CD4-positive, alpha-beta T cell treated with Interferon alpha-2 for 1 hour (primary cell): ENCODE measurements at regions not wholly inside any gene's neighbourhood (a gene's known extent, or its start where the extent isn't known, plus 50 kb on each side); places are given as distances from the start of the nearest gene placed in this dataset.
"Not testable (repeated sequence)": the region's sequence is repeated elsewhere in the genome, so short reads cannot be mapped to it uniquely, and the experiment has no call there.

Experiments used
- DNase-seq, 2 donors: peaks; one replicate each; pipeline ENCODE4 v3.0.0-alpha.2; 2020 to 2022

DNA sequence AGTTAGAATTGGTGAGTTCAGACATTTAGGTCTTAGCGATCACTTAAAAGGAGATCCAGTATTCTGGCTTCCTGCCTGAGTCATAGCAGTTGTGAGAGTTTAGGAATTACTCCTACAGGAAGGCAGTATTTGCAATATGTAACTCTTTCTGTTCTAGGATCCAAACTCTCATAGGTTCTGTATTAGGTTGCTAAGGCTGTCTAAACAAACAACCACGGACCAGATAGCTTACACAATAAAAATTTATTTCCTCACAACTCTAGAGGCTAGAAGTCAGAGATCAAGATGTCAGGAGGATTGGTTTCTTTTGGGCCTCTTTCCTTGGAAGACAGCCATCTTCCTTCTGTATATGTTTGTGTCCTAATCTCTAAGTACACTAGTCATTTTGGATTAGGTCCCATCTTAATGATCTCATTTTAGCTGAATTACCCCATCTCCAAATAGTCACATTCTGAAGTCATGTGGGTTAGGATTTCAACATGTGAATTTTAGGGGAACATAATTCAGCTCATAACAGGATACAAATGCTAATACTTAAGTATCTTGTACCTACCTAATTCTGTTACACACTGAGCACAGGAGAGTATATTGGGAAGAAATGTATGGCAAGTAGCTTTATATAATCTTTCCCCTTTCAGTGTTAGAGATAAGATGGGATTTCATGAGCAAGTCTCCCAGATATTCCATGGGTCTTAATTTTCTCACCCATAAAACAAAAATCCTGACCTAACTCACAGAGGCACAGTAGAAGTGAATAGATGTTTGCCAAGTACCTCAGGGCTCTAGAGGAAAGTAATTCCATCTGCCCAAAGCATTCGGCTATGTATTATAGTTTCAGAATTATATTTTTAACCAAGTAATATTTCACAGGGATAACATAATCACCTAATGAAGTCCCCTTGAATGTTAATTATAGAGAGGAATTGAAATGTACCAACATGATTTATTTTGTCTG is 144.4 kb downstream of the PTBP2 start:
- no peak for DNase-seq

DNA sequence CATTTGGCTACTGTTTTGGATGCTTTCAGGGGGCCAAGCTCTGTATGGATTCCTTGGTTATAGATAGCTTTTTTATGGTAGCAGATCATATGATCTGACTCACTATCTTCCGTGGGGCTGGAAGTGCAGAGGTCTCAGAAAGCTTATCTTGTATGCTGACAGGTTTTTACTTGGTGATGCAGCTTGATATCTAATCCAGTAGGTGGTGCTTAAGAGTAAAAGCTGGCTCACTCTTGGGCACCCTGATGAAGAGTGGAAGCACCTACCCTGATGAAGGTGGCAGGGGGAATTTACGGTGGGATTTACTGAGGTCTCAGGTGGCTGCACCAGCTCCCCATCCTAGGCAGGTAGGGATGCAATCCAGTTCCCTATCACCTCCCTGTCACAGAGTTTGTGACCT is 151.2 kb downstream of the PTBP2 start:
- DNase-seq = no peak

DNA sequence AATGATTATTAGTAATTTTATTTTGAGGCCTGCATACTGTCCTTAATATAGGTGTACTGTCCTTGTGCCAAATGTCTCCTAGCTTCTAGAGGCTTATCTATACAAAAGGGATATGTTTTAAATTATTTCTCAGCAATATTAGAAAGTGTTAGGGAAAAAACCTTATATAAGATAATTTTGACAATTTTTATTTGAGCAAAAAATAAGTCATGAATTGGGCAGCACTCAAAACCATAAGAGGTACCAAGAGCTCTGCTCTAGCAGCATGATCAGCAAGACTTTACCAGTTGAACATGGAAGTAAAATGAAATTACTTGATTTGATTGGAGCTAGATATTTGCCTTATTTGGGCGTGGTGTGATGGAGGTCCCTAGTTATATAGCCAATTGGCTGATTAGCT is 157.1 kb downstream of the PTBP2 start:
- no peak for DNase-seq

DNA sequence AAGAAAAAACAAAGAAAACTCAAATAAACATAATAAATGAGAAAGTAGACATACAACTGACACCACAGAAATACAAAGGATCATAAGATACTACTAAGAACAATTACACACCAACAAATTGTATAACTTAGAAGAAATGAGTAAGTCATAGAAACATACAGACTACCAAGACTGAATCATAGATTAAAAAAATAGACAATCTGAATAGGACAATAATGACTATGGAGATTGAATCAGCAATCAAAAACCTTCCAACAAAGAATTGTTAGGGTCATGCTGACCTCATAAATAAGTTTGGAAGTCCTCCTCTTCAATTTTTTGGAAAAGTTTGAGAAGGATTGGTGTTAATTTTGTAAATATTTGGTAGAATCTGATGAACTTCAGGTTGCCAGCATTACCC is 159.0 kb downstream of the PTBP2 start:
- no peak for DNase-seq

DNA sequence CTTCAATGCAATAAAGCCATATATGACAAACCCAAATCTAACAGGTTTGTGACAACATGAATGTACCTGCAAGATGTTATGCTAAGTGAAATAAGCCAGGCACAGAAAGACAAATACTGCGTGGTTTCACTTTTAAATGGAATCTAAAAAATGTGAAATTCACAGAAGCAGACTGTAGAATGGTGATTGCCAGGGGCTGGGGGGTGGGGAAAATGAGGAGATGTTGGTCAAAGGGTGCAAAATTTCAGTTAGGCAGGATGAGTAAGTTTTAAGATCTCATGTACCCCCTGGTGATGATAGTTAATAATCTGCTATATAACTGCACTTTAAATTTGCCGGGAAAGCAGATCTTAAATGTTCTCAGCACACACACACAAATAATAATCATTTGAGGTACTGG is 160.5 kb downstream of the PTBP2 start:
- no peak for DNase-seq

DNA sequence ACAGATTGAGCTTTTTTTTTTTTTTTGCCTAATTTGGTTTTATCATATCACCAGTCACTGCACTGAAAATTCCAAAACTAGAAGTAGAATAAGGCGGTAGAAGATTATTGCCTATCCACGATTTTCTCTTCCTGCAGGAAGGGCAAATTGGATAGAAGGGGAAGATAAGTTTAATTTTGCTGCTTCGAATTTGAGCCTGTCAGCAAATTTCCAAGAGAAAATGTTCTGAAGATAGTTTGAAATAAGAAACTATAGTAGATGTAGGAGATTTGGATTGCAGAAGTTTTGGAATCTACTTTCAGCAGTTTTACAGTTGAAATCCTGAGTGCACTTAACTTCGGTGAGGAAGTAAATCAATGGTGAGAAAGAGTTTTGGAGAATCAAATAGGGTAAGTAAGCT is 164.9 kb downstream of the PTBP2 start:
- no peak for DNase-seq

DNA sequence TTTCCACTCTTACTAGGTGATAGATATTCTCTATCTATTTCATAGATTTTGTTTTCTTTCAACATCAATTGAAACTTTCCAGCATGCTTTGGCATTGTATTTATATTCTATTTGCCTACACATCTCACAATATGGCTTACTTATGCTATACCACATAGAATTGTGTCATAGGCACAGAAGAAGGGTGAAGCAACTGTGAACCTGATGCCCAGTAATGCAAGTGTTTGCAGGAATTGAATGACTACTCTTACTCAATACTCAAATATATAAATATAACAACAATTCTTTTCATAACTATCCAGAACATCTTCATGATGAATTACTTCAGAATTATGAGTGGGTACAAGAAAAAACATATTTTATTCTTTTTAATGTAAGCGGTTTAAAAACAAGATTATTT is 165.9 kb downstream of the PTBP2 start:
- DNase-seq = no peak

DNA sequence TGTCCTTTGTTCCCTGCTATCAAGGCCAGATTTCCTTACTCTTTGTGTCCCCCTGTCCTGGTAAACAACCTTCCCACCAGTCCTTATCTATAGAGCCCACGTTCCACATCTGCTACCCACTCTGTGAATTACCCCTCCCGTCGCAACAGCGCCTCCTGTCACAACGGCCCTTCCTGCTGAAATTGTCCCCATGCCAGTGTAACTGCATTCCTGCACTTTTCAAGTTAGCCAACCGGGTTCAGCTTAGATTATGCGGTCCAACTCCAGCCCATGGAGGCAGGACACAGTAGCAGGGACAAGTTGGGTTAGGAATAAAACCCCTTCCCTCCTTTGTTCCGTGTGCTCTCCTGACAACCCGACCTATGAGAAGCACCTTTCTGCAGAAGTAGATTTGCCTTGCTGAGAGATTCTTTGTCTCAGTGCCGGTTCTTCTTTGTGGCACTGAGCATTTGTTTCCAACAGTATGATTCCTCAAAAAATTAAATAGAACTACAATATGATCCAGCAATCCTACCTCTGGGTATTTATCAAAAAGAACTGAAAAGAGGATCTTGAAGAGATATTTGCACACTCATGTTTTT is 180.3 kb downstream of the PTBP2 start:
- no peak for DNase-seq

DNA sequence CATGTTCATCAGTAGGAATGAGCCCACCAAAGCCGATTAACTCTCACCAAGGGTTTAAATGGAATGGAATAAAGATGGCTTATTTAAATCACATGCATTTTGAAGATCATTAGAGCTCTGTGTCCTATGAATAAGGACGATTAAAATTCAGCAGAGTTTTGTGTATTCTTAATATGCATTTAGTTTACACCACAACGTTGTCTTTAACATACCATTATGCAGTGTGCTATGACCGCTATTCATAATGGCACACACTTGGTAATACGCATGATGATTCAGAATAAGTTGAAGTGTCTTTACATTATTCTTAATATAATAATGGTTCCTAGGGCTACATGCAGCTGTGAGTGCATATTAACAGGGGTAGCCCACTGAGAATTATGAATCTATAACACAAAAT is 190.7 kb downstream of the PTBP2 start:
- DNase-seq = no peak

DNA sequence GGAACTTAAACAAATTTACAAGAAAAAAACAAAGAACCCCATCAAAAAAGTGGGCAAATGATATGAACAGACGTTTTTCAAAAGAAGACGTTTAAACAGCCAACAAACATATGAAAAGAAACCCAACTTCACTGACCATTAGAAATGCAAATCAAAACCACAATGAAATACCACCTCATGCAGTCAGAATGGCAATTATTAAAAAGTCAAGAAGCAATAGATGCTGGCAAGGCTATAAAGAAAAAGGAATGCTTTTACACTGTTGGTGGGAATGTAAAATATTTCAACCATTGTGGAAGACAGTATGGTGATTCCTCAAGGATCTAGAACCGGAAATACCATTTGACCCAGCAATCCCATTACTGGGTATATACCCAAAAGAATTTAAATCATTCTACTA is 194.1 kb downstream of the PTBP2 start:
- DNase-seq = not testable (repeated sequence)

DNA sequence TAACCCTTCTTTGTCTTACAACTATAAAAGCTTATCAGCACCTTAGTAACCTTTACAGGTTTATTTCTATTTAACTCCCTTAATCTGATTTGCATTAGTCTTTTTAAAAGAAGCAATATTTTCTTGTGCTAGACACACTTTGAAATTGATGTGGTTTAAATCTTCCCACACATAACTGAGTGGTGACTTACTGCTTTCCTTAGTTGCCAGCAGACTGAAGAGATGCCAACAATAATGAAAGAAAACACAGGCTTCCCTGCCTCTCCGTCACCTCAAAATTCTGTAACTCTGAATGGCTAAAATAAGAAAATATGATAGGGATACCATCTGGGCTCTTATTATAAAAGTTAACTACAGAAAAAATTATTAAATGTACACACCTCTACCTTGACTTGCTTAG is 196.8 kb downstream of the PTBP2 start:
- DNase-seq = no peak

DNA sequence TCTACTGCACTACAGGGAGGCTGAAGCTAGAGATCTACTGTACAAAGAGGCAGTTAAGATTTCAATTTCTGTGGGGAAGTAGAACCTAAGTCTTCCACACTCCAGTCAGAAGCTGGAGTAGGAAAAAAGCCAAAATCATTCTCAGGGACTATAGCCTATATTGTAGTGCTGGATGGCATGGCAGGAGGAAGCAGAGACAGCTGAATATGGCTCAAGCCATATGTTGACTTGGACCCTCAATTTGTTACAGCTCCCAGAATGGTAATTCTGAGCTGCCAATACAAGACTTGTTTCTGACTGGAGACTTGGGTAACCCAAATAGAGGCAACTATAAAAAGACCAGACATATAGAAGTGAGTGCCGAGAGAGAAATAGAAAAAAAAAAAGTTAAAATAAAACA is 200.6 kb downstream of the PTBP2 start:
- DNase-seq = no peak

DNA sequence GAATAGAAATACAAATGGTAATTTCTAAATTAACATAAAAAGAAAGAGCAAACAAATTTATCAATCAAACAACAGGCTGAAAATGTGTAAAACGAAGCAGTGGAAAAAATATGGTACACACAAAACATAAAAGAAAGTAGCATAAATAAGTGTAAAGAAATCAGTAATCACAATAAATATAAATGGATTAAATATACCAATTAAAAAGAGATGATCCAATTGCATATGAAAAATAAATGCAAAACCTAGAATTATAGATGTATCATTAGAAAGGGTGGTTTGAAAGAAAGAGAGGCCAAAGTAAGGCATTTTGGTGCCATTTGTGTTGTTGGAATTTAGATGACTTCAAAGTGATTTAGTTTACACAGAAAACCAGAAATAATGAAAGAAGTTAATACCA is 202.2 kb downstream of the PTBP2 start:
- DNase-seq = no peak

DNA sequence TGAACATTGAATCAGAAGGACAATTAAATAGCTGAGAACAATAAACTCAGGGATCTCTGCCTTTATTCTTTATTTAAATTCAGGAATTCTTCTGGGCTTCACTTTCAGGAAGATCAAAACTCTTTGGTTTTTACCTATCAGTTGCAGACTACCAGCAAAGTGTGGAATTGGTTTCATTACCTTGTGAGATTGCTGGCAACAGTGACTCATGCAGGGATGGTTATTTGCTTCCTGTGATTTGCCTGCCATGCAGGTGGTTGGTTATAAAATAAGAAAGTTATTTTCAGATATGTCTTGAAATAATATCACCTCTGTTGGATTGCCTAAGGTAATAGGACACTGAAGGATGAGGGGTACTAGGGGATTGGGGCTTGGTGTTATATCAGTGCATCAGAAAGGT is 204.6 kb downstream of the PTBP2 start:
- DNase-seq = no peak

DNA sequence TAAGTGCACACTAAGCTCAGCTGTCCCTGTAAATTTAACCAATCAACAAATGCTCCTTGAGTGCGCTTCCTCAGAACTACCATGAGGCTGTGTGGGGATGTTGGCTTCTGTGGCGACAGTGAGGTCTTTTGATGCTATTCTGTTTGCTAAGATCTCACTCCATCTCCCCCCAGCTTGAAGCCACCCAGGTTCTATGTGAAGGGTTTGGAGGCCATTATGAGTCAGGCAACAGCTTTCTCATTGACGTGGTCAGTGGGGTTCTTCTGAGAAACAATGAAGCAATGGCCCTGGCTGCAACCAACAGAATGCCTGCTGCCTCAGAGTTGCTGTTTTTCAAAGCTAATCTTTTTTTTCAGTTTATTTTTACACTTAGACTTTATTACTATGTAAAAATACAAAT is 205.5 kb downstream of the PTBP2 start:
- DNase-seq = no peak

DNA sequence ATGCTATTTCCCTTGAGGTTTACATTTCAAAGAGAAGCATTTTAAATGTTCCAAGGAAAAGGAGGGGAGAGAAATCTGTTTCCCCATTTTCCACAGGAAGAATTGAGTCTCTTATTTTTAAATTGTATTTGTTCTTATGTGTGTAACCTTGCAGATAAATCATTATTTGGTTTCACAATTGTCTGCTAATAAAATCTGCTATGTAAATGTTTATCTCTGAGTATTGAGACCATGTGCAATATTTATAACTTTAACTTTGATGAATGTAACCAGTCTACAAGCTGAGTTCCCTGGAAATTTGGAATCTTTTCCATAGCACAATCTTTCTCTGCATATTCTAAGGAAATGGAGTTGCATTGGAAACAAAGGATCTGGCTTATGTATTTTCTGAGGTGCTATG is 209.6 kb downstream of the PTBP2 start:
- no peak for DNase-seq

DNA sequence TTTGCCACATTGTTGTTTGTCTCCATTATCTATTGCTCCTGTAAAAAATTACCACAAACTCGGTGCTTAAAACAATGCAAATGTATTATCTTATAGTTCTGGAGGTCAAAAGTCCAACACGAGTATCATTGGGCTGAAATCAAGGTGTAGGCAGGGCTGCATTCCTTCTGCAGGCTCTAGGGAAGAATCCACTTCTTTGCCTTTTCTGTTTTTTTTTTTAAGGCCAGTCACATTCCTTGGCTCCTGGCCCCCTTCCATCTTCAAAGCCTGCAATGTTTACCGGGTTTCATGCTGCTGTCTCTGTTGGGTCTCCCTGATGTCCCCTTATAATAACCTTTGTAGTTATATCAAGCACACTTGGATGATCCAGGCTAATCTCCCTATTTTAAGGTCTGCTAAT is 212.7 kb downstream of the PTBP2 start:
- DNase-seq = no peak

DNA sequence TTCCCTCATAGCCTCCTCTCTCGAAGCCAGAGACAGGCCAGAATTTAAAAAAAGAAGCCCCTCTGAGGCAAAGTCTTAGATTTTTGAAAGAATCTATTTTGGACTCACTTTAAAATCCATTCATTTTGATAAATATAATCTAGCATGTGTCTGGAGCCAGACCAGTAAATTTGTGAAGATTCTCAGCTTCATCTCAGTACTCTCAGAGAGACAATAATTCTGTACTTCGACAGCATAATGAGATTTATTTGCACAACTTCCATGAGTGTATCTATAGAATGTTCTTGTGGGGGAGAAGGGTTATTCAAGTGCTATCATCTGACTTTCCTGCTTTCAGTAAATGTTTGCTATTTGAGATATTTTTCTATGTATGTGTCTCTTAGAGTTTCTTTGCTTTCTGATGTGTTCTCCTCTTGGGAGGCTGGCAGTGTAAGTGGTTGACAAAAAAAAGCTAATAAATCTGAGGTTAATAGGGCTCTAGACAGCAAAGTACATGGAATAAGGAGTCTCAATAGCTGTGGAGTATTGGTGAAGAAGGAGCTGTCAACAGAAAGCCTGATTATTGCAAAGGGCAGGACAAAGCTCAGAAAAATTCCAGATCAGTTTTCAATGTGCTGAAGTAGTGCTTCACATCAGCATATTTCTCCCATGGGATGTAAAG is 223.0 kb downstream of the PTBP2 start:
- DNase-seq = no peak

DNA sequence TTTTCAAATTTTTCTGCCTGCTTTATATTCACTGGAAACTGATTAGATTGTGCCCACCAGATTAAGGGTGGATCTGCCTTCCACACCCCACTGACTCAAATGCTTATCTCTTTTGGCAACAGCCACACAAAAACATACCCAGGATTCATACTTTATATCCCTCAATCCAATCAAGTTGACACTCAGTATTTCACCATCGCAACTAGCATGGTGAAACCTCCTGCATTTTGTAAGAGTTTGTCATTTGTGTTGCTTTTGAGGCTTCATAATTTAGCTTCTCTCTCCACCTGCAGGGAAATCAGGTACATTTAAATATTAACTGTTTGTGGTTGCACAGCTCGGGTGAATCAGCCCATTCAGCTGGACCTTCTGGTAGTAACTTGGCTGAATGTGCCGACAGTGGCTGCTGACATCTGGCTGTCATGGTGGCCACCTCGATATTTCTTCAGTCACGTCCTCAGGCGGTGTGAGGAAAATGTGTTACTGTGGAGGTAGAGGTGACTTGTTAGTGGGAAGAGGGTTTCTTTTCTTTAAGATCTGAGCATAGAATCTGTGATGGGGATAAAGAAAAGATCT is 224.0 kb downstream of the PTBP2 start:
- no peak for DNase-seq

DNA sequence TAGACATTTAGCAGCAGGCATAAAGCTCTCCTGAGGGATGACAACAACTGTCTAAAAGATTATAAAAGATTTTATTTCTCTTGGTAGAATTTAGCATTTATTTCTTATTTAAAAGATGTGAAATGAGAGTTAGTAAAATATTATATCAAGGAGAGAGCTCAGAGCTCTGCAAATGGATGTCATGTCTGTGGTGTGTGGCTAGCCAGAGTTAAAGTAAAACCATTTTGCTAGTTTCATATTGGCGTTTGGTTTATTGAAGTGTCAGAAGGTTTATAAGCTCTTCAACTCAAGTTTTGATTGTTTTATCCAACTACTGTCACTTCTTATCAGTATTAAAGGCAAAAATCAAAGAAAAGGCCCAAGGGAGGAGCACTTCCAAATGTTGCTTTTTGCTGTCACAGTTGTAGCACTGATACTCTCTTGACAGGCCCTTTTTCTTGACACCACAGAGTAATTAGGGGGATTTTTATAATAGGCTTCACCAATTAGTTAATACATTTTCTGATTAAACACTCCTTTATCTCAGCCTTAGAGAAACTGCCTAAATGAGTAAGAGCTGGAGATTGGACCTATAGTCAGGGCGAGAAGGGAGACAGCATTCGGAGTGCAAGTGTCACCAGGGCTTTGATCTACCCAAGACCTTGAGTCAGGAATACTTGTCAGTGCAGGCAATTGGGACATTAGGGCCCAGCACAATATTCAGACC is 233.9 kb downstream of the PTBP2 start:
- DNase-seq = no peak

DNA sequence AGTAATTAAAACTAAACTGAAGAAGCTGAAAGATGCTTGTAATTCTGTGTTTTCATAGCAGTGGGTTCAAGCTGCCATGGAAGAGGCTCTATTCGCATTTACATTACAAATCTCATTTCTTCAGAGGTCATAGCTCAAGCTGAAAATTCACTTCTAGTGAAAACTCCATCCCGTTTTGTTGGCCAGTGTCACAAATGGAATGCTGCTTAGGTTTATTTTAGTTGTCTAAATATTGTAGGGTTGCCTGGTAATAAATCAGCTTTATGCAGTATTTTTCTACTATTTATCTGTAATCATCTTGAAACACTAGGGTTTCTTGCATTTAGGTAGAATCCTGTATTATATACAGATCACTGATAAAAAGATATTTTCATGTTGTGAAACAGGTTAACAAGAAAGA is 240.6 kb downstream of the PTBP2 start:
- no peak for DNase-seq

DNA sequence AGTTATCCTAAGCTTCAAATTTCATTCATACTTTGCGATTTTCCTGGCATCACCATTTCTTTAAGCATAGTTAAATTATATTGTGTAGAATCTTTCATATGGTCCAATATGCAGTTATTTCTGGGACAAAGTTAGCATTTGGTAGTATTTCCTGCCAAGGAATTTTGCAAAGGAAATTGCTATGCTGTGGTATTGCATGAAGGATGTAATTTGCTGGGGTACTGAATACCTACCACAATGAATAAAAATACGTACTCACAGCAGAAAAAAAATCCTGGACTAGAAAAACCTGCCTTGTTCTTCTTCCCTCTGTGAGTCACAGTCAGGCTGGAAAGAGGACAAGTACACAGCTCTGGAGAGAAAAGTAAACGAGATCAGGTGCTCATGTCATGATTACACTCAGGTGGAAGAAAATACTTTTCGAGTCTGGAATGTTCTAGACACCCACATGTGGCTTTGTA is 241.2 kb downstream of the PTBP2 start:
- no peak for DNase-seq

DNA sequence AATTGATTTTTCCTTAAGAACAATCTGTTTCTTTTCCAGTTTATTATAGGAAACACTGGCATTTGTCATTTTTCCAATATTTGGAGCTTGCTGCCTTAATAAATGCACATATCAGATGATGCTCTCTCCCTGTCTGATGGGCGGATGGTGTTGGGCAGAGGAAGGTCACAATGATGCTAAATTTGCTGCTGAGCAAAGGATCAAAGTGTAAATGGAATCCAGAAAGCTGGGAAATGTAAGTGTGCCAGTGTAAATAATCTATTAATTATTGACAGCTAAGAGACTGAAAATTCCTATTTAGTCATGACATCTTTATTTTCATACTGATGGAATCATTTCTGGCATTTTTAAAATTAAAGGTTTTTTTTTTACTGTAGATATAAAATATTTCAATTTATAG is 243.2 kb downstream of the PTBP2 start:
- no peak for DNase-seq
